ENCODE measurements at regions not wholly inside any gene's neighbourhood (a gene's known extent, or its start where the extent isn't known, plus 50 kb on each side); places are given as distances from the start of the nearest gene placed in this dataset.

DNA sequence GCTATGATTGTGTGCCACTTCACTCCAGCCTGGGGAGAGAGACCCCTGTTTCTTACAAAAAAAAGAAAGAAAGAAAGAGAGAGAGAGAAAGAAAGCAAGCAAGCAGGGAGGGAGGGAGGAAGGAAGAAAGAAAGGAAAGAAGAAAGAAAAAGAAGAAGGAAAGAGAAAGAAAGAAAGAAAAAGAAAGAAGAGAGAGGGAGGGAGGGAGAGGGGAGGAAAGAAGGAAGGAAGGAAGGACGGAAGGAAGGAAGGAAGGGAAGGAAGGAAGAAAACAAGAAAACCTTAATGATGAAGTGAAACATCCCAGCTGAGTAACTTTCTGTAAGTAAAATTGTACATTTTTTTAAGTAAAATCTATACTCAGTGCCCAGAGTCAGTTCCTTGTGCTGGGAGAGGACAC, 75.5 kb upstream of the GLS start (continued):
- TF ChIP-seq, protein P1, sequence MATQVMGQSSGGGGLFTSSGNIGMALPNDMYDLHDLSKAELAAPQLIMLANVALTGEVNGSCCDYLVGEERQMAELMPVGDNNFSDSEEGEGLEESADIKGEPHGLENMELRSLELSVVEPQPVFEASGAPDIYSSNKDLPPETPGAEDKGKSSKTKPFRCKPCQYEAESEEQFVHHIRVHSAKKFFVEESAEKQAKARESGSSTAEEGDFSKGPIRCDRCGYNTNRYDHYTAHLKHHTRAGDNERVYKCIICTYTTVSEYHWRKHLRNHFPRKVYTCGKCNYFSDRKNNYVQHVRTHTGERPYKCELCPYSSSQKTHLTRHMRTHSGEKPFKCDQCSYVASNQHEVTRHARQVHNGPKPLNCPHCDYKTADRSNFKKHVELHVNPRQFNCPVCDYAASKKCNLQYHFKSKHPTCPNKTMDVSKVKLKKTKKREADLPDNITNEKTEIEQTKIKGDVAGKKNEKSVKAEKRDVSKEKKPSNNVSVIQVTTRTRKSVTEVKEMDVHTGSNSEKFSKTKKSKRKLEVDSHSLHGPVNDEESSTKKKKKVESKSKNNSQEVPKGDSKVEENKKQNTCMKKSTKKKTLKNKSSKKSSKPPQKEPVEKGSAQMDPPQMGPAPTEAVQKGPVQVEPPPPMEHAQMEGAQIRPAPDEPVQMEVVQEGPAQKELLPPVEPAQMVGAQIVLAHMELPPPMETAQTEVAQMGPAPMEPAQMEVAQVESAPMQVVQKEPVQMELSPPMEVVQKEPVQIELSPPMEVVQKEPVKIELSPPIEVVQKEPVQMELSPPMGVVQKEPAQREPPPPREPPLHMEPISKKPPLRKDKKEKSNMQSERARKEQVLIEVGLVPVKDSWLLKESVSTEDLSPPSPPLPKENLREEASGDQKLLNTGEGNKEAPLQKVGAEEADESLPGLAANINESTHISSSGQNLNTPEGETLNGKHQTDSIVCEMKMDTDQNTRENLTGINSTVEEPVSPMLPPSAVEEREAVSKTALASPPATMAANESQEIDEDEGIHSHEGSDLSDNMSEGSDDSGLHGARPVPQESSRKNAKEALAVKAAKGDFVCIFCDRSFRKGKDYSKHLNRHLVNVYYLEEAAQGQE (IDR thresholded peaks at IDR 0.05; ENCODE audit: unreplicated experiment): no peak

DNA sequence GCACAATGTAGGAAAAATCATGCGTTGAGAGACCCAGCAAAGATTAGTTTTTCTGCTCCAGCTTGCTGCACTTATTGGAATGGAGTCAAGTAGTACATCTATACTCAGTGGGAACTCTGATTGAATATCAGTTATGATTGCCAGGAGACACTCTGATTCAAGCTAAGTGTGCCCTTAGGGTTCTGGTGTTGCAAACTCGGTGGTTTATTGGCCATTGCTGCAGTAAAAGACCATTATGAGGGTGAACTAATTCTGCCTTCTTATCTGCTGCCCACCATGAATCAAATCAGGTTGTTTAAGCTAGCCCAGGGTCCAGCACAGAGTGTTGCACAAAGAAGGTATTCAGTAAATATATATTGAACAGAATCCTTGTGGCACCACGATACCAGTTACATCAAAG, 74.8 kb upstream of the GLS start:
- H3F3A ChIP-seq (replicated peaks; ENCODE audit: low read depth): no peaks in the 10 kb centered on the region
- no peak overlapping the region for H3K4me3 ChIP-seq
- no peak overlapping the region for H3K27ac Mint-ChIP-seq
- no peaks in the 10 kb centered on the region for H3K9me2 ChIP-seq (ENCODE audit: insufficient read depth)
- no peaks in the 10 kb centered on the region for H3K27me3 Mint-ChIP-seq (ENCODE audit: insufficient read depth, low read depth, poor library complexity)
- no peak overlapping the region for H3K4me3 Mint-ChIP-seq
- no peaks in the 10 kb centered on the region for H4K20me1 ChIP-seq (replicated peaks; ENCODE audit: insufficient read depth)
- no peaks in the 10 kb centered on the region for H3K36me3 Mint-ChIP-seq (ENCODE audit: low read depth)
- peaks cover 26% of the 10 kb centered on the region for H3K4me1 ChIP-seq (ENCODE audit: insufficient read depth)
- H3K4me2 ChIP-seq: no peak overlapping the region
- H2AFZ ChIP-seq: peak overlapping the region; percentile 72; the same call in 1 of the 2 replicates
- H3K79me2 ChIP-seq (replicated peaks; ENCODE audit: insufficient read depth): no peaks in the 10 kb centered on the region
- H3K4me1 Mint-ChIP-seq: peaks cover 22% of the 10 kb centered on the region
- H3K9me3 Mint-ChIP-seq: no peaks in the 10 kb centered on the region
- DNase-seq (ENCODE audit: low spot score) (no peak), ATAC-seq (no peak)
- no peaks in the 10 kb centered on the region for H3K36me3 ChIP-seq (ENCODE audit: insufficient read depth)
- no peaks in the 10 kb centered on the region for H3K27me3 ChIP-seq (ENCODE audit: insufficient read depth)
- H3K27ac ChIP-seq (ENCODE audit: low read depth): no peak overlapping the region
- no peak for TF ChIP-seq NANOG (IDR thresholded peaks at IDR 0.05; ENCODE audit: borderline replicate concordance)
- TF ChIP-seq CTCF (conservative IDR thresholded peaks at IDR 0.05; ENCODE audit: low read depth in 2 of 2): no peak
- TF ChIP-seq, protein P1 (IDR thresholded peaks at IDR 0.05; ENCODE audit: unreplicated experiment): no peak
- no peak for TF ChIP-seq EZH2 (IDR thresholded peaks at IDR 0.05; ENCODE audit: low read depth, unreplicated experiment)
- TF ChIP-seq, protein P2, sequence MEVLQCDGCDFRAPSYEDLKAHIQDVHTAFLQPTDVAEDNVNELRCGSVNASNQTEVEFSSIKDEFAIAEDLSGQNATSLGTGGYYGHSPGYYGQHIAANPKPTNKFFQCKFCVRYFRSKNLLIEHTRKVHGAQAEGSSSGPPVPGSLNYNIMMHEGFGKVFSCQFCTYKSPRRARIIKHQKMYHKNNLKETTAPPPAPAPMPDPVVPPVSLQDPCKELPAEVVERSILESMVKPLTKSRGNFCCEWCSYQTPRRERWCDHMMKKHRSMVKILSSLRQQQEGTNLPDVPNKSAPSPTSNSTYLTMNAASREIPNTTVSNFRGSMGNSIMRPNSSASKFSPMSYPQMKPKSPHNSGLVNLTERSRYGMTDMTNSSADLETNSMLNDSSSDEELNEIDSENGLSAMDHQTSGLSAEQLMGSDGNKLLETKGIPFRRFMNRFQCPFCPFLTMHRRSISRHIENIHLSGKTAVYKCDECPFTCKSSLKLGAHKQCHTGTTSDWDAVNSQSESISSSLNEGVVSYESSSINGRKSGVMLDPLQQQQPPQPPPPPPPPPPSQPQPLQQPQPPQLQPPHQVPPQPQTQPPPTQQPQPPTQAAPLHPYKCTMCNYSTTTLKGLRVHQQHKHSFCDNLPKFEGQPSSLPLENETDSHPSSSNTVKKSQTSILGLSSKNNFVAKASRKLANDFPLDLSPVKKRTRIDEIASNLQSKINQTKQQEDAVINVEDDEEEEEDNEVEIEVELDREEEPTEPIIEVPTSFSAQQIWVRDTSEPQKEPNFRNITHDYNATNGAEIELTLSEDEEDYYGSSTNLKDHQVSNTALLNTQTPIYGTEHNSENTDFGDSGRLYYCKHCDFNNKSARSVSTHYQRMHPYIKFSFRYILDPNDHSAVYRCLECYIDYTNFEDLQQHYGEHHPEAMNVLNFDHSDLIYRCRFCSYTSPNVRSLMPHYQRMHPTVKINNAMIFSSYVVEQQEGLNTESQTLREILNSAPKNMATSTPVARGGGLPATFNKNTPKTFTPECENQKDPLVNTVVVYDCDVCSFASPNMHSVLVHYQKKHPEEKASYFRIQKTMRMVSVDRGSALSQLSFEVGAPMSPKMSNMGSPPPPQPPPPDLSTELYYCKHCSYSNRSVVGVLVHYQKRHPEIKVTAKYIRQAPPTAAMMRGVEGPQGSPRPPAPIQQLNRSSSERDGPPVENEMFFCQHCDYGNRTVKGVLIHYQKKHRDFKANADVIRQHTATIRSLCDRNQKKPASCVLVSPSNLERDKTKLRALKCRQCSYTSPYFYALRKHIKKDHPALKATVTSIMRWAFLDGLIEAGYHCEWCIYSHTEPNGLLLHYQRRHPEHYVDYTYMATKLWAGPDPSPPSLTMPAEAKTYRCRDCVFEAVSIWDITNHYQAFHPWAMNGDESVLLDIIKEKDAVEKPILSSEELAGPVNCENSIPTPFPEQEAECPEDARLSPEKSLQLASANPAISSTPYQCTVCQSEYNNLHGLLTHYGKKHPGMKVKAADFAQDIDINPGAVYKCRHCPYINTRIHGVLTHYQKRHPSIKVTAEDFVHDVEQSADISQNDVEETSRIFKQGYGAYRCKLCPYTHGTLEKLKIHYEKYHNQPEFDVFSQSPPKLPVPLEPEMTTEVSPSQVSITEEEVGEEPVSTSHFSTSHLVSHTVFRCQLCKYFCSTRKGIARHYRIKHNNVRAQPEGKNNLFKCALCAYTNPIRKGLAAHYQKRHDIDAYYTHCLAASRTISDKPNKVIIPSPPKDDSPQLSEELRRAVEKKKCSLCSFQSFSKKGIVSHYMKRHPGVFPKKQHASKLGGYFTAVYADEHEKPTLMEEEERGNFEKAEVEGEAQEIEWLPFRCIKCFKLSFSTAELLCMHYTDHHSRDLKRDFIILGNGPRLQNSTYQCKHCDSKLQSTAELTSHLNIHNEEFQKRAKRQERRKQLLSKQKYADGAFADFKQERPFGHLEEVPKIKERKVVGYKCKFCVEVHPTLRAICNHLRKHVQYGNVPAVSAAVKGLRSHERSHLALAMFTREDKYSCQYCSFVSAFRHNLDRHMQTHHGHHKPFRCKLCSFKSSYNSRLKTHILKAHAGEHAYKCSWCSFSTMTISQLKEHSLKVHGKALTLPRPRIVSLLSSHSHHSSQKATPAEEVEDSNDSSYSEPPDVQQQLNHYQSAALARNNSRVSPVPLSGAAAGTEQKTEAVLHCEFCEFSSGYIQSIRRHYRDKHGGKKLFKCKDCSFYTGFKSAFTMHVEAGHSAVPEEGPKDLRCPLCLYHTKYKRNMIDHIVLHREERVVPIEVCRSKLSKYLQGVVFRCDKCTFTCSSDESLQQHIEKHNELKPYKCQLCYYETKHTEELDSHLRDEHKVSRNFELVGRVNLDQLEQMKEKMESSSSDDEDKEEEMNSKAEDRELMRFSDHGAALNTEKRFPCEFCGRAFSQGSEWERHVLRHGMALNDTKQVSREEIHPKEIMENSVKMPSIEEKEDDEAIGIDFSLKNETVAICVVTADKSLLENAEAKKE (CRISPR knock-in tag; IDR thresholded peaks at IDR 0.05): no peak
- TF ChIP-seq STAT1 (IDR thresholded peaks at IDR 0.05; ENCODE audit: unreplicated experiment): no peak
- TF ChIP-seq JUNB (IDR thresholded peaks at IDR 0.05; ENCODE audit: unreplicated experiment): no peak
- TF ChIP-seq POLR2AphosphoS5 (IDR thresholded peaks at IDR 0.05; ENCODE audit: low read depth): no peak
- TF ChIP-seq ZNF331 (CRISPR knock-in tag; IDR thresholded peaks at IDR 0.05; ENCODE audit: low read depth): no peak
- TF ChIP-seq ZNF114 (CRISPR knock-in tag; IDR thresholded peaks at IDR 0.05): no peak
- no peak for TF ChIP-seq CREB1 (CRISPR knock-in tag; IDR thresholded peaks at IDR 0.05; ENCODE audit: low read depth)

All from GM23338 (cell line).